GM06990 (cell line): ENCODE measurements at regions not wholly inside any gene's neighbourhood (a gene's known extent, or its start where the extent isn't known, plus 50 kb on each side); places are given as distances from the start of the nearest gene placed in this dataset.

Source experiments
- DNase-seq: peaks from one replicate; pipeline ENCODE4 v3.0.0-alpha.2; 2011; ENCODE audit not compliant: insufficient read length; ENCODE audit errors: extremely low read depth
- H3K27me3 ChIP-seq: replicated peaks from 2 replicates; pipeline ENCODE4 v1.6.0; 2011; ENCODE audit warnings: low read length; ENCODE audit not compliant: control insufficient read depth, insufficient read depth
- H3K36me3 ChIP-seq: 2 replicates; pipeline ENCODE4 v1.5.1; 2011; ENCODE audit warnings: low read length; ENCODE audit not compliant: control insufficient read depth, insufficient read depth
- H3K4me3 ChIP-seq: replicated peaks from 2 replicates; pipeline ENCODE4 v1.5.1; 2011; ENCODE audit warnings: low read depth, mild to moderate bottlenecking, control low read depth, low read length
- CTCF ChIP-seq: IDR thresholded peaks from 2 replicates; pipeline ENCODE4 v1.5.1; 2011; ENCODE audit warnings: low read length, control low read depth, mild to moderate bottlenecking, inconsistent platforms; ENCODE audit not compliant: insufficient read depth, poor library complexity, severe bottlenecking

DNA sequence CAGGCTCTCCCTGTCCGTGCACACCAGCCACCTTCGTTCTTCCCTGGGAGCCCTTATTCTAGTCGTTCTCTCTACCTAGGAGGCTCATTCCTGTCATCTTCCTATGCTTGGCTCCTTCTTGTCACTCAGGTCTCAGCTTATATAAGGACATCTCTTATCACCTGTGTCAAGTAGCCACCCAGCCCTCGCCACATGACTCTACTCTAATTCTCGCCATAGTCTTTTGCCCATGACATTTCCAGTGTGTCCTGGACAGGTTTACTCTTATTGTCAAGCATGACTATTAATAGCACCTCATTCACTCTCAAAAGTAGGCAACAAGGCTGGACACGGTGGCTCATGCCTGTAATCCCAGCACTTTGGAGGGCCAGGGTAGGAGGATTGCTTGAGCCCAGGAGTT, 175.7 kb upstream of the NUDT4 start:
- H3K4me3 ChIP-seq = no peak overlapping the region
- no peak for TF ChIP-seq CTCF
- H3K36me3 ChIP-seq = no peaks in the 10 kb centered on the region
- no peaks in the 10 kb centered on the region for H3K27me3 ChIP-seq
- no peak for DNase-seq

GRCh38 chr12:93202688-93203087, 175.0 kb upstream of the NUDT4 start:
- Histone ChIP-seq H3K27me3 (no peaks in the 10 kb centered on the region), H3K36me3 (no peaks in the 10 kb centered on the region), H3K4me3 (no peak overlapping the region)
- DNase-seq = no peak
- TF ChIP-seq CTCF = no peak

DNA sequence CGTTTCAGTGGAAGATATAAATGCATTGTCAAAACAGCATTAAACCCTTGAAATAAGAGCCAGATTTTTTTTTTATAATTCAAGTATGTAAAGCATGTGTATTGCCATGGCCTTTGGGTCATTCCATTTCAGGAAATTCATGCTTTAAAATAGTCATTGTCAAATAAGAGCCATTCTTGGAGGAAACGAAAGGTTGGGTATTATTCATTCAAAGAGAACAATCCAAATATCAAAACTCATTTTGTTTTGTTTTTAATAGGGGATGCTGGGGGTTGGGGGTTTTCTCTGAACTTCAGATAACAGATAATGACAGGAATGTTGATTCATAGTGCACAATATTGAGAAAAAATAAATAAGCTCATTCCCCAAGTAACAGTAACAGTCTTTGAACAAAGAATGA, 174.4 kb upstream of the NUDT4 start:
- no peak for TF ChIP-seq CTCF
- Histone ChIP-seq H3K36me3 (no peaks in the 10 kb centered on the region), H3K4me3 (no peak overlapping the region), H3K27me3 (no peaks in the 10 kb centered on the region)
- DNase-seq = no peak

GRCh38 chr12:93204896-93205295, 172.8 kb upstream of the NUDT4 start:
- DNase-seq = no peak
- H3K27me3 ChIP-seq = no peaks in the 10 kb centered on the region
- no peaks in the 10 kb centered on the region for H3K36me3 ChIP-seq
- no peak for TF ChIP-seq CTCF
- H3K4me3 ChIP-seq = no peak overlapping the region

GRCh38 chr12:93205361-93205760, 172.4 kb upstream of the NUDT4 start:
- no peaks in the 10 kb centered on the region for H3K36me3 ChIP-seq
- no peak for TF ChIP-seq CTCF
- H3K4me3 ChIP-seq = no peak overlapping the region
- DNase-seq = no peak
- H3K27me3 ChIP-seq = no peaks in the 10 kb centered on the region

- H3K4me3 ChIP-seq = no peak overlapping the region
- no peaks in the 10 kb centered on the region for H3K36me3 ChIP-seq
- no peaks in the 10 kb centered on the region for H3K27me3 ChIP-seq
- TF ChIP-seq CTCF = no peak
- DNase-seq = no peak
Measured at GRCh38 chr12:93208011-93208410, 169.7 kb upstream of the NUDT4 start.
